ENCODE measurements at regions not wholly inside any gene's neighbourhood (a gene's known extent, or its start where the extent isn't known, plus 50 kb on each side); places are given as distances from the start of the nearest gene placed in this dataset.
"Not testable (repeated sequence)": the region's sequence is repeated elsewhere in the genome, so short reads cannot be mapped to it uniquely, and the experiment has no call there.

DNA sequence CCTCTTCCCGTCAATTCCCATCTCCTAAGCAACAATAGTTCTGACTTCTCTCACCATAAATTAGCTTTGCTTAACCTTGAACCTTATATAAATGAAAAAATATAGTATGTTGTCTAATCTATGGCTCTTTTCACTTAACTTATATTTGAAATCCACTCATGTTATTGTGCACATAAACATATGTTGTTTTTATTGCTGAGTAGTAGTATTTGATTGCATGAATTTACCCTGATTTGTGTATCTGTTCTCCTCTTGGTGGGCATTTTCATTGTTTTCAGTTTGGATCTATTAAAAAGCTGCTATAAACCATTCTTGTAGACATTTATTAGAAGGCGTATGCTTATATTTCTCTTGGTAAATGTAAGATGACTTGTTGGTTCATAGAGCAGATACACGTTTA is 874.3 kb upstream of the ZEB2 start:
- intact Hi-C loops (cut with micrococcal nuclease): no loop called here
- no peak for DNase-seq (ENCODE audit: low spot score)
- Mint-ChIP-seq H3K27ac (no peak overlapping the region), H3K4me1 (ENCODE audit: low read depth) (no peaks in the 10 kb centered on the region), H3K9me3 (no peaks in the 10 kb centered on the region), H3K4me3 (ENCODE audit: low read depth) (no peak overlapping the region), H3K27me3 (ENCODE audit: low read depth) (peaks cover 14% of the 10 kb centered on the region), H3K36me3 (ENCODE audit: low read depth) (no peaks in the 10 kb centered on the region)

DNA sequence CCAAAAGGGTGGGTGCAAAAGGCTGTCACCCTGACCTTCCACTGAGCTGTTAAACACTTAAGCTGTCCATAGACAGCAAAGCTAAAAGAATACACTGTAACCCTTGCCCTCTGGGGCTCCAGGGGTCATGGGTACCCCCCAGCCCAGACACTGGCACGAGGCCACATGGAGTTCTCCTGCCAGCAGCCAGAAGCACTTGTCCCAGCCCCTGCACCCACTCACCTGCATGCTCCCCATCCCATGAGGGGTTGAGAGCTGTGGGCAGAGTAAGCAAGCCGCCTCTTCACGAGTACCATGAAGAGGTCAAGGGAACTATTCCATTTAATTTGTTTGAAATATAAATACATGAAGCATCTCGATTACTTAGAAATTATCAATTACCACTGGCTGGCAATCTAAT is 867.1 kb upstream of the ZEB2 start:
- Mint-ChIP-seq H3K36me3 (ENCODE audit: low read depth) (no peaks in the 10 kb centered on the region), H3K4me1 (ENCODE audit: low read depth) (no peaks in the 10 kb centered on the region), H3K27ac (no peak overlapping the region), H3K27me3 (ENCODE audit: low read depth) (peaks cover 7% of the 10 kb centered on the region), H3K9me3 (no peaks in the 10 kb centered on the region), H3K4me3 (ENCODE audit: low read depth) (no peak overlapping the region)
- DNase-seq (ENCODE audit: low spot score): no peak
- intact Hi-C loops (cut with micrococcal nuclease): no loop called here

DNA sequence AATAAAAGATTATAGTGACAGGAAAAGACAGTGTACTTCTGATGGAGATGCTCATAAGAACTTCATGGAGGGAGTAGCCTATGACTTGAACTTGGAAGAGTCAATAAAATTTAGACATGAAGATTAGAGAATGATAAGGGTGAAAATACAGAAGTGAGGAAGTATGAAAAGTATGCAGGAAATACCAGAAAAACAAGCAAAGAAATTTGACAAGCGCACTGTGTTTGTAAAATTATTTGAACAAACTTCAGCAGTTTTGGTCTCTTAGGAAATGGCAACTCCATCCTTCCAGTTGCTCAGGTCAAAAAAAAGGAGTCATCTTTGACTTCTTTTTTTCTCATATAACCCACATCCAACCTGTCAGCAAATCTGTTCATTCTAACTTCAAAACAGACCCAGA is 864.0 kb upstream of the ZEB2 start:
- Mint-ChIP-seq H3K27ac (no peak overlapping the region), H3K9me3 (no peaks in the 10 kb centered on the region), H3K4me3 (ENCODE audit: low read depth) (no peak overlapping the region), H3K27me3 (ENCODE audit: low read depth) (peaks cover 6% of the 10 kb centered on the region), H3K4me1 (ENCODE audit: low read depth) (no peaks in the 10 kb centered on the region), H3K36me3 (ENCODE audit: low read depth) (no peaks in the 10 kb centered on the region)
- intact Hi-C loops (cut with micrococcal nuclease): no loop called here
- DNase-seq (ENCODE audit: low spot score): no peak

DNA sequence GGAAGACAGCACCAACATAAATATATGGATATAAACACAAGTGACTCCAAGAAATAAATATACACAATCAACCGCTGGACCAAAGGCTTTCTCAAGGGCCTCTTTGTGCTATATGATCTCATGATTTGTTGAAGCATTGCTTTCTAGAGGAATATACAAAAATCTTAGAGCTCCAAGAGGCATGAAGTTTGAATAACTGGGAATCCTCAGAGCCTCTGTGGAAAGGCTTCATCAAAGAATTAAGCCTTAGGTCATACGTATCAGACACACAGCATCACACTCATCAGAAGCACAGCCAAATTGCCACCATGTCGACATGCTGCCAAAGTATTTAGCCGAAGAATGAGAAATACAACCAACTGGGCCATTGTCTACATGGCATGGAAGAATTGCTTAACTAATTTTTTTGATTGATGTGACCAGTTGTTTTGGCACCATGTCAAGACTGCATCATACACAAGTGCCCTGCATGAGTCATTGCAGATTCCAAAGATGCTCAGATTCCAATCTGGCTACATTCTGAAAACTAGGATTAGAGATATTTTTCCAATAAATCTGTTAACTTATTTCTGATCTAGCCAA is 860.6 kb upstream of the ZEB2 start:
- no peaks in the 10 kb centered on the region for H3K36me3 Mint-ChIP-seq (ENCODE audit: low read depth)
- intact Hi-C loops (cut with micrococcal nuclease): no loop called here
- no peaks in the 10 kb centered on the region for H3K4me1 Mint-ChIP-seq (ENCODE audit: low read depth)
- no peak for DNase-seq (ENCODE audit: low spot score)
- H3K4me3 Mint-ChIP-seq (ENCODE audit: low read depth): no peak overlapping the region
- peaks cover 6% of the 10 kb centered on the region for H3K27me3 Mint-ChIP-seq (ENCODE audit: low read depth)
- H3K9me3 Mint-ChIP-seq: no peaks in the 10 kb centered on the region
- no peak overlapping the region for H3K27ac Mint-ChIP-seq

DNA sequence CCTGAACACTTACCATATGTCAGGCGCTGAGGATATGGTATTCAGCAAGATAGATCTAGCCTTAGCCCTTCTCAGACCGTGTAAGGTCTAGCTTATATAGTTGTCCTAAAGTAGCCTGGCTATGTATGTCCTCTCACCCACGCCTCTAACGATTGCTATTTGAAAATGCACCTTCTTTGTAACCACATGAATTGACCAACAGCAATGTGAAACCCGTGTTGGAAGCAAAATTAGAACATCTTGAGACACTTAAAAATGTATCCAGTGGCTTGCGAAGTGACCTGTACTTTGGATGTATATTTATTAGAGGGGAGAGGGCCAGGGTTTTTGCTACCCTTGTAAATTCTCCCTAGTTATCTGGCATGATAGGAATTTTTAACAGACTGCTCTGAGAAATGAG is 860.0 kb upstream of the ZEB2 start:
- no peak overlapping the region for H3K4me3 Mint-ChIP-seq (ENCODE audit: low read depth)
- no peaks in the 10 kb centered on the region for H3K9me3 Mint-ChIP-seq
- intact Hi-C loops (cut with micrococcal nuclease): no loop called here
- no peak for DNase-seq (ENCODE audit: low spot score)
- H3K36me3 Mint-ChIP-seq (ENCODE audit: low read depth): no peaks in the 10 kb centered on the region
- no peak overlapping the region for H3K27ac Mint-ChIP-seq
- peaks cover 8% of the 10 kb centered on the region for H3K27me3 Mint-ChIP-seq (ENCODE audit: low read depth)
- H3K4me1 Mint-ChIP-seq (ENCODE audit: low read depth): no peaks in the 10 kb centered on the region

DNA sequence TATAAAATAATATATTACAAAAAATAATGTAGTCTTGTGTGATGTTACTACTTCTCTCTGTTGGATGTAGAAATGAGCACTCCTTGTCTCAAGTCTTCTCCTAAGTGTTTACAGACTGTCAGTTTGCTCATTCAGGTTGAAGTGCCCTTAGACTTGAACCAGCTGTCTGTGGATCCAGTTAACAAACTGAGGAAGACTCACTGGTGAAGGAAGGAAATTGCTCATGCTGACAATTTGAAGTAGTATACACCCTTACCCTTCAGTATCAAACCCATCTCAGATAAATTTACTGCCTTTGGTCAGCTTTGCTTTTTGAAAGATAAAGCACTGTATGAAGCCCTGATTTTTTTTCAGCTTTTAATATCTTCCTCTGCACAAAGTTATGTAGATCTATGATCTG is 854.2 kb upstream of the ZEB2 start:
- no peak overlapping the region for H3K27ac Mint-ChIP-seq
- H3K4me3 Mint-ChIP-seq (ENCODE audit: low read depth): no peak overlapping the region
- intact Hi-C loops (cut with micrococcal nuclease): no loop called here
- no peaks in the 10 kb centered on the region for H3K4me1 Mint-ChIP-seq (ENCODE audit: low read depth)
- H3K27me3 Mint-ChIP-seq (ENCODE audit: low read depth): peaks cover 5% of the 10 kb centered on the region
- no peaks in the 10 kb centered on the region for H3K36me3 Mint-ChIP-seq (ENCODE audit: low read depth)
- H3K9me3 Mint-ChIP-seq: no peaks in the 10 kb centered on the region
- DNase-seq (ENCODE audit: low spot score): no peak

DNA sequence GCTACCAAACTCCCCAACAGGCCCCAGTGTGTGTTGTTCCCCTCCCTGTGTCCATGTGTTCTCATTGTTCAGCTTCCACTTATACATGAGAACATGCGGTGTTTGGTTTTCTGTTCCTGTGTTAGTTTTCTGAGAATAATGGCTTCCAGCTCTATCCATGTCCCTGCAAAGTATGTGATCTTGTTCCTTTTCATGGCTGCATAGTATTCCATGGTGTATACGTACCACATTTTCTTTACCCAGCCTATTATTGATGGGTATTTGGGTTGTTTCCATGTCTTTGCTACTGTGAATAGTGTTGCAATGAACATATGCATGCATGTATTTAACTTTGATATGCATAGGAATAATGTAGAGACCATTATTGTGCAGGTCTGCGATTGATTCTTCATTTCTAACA is 847.4 kb upstream of the ZEB2 start:
- H3K27ac Mint-ChIP-seq; DNase-seq (ENCODE audit: low spot score); H3K4me3 Mint-ChIP-seq (ENCODE audit: low read depth); H3K4me1 Mint-ChIP-seq (ENCODE audit: low read depth); H3K9me3 Mint-ChIP-seq; intact Hi-C loops (cut with micrococcal nuclease); H3K27me3 Mint-ChIP-seq (ENCODE audit: low read depth); H3K36me3 Mint-ChIP-seq (ENCODE audit: low read depth): not testable (repeated sequence)

DNA sequence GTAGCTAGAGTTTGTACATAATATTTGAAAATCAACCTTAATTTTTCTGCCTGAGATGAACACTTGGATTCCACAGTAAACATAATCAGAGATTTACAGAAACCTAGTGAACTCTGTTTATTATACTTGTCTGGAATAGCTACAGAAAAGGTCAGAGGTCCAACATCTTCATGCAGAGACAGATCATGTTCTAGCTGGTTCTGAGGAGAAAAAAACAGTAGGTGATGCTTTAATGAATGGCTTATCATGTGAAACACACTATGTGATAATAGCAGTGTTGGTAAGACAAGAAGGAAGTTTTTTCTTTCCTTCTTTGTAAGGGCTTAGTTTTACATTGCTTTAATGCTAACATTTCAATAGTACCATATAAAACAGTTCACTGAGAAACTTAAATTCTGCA is 846.4 kb upstream of the ZEB2 start:
- no peaks in the 10 kb centered on the region for H3K9me3 Mint-ChIP-seq
- H3K27ac Mint-ChIP-seq: no peak overlapping the region
- H3K36me3 Mint-ChIP-seq (ENCODE audit: low read depth): no peaks in the 10 kb centered on the region
- no peak overlapping the region for H3K4me3 Mint-ChIP-seq (ENCODE audit: low read depth)
- H3K27me3 Mint-ChIP-seq (ENCODE audit: low read depth): no peaks in the 10 kb centered on the region
- no peaks in the 10 kb centered on the region for H3K4me1 Mint-ChIP-seq (ENCODE audit: low read depth)
- DNase-seq (ENCODE audit: low spot score): no peak
- intact Hi-C loops (cut with micrococcal nuclease): no loop called here

DNA sequence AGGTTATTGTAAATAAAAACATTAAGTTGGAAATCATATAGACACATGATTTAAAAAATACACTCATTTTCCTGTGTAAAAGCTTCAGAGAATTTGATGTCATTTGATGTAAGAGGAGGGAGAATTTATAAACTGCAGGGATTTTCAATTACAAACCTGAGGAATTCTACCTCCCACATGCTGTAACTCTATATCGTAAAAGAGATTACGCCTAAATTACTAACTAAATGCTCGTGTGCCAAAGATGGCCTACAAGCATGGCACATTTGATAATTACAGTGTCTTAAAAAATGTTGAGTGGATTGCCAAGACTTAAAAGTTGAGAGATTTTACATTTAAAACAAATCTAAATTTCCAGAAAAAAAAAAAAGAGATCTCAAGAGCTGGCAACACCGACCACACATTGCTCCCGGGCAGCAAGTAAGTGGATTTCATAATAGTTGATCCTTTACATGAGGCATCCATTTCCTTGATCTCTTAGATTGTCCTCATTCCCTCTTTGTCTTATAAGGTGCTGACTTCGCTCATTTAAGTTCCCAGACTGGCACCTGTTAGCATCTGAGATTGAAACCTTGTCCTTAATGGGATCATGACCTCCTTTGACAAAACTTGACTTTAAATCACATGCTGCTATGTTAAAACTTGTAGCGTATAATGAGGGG is 840.3 kb upstream of the ZEB2 start:
- no peak overlapping the region for H3K4me3 Mint-ChIP-seq (ENCODE audit: low read depth)
- intact Hi-C loops (cut with micrococcal nuclease): no loop called here

DNA sequence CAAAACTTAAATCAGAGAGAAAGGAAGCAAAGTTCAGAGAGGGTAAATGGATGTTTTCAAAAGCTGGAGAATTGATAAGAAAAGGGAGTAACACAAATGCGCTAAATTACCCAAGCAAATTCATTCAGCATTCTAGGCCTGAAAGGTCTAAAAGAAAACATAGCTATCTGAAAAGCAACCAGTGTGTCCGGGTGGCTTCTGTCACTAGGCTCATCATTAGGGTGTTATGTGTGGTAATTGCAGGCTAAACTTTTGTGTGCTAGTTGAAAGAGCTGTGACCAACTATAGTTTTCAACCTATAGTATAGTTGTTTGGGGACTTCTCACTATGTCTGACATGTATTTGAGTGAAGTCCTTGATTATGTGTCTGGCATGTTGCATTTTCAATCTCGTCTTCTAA is 839.6 kb upstream of the ZEB2 start:
- DNase-seq (ENCODE audit: low spot score): no peak
- H3K4me1 Mint-ChIP-seq (ENCODE audit: low read depth): no peaks in the 10 kb centered on the region
- no peak overlapping the region for H3K27ac Mint-ChIP-seq
- no peaks in the 10 kb centered on the region for H3K9me3 Mint-ChIP-seq
- H3K36me3 Mint-ChIP-seq (ENCODE audit: low read depth): no peaks in the 10 kb centered on the region
- peaks cover 2% of the 10 kb centered on the region for H3K27me3 Mint-ChIP-seq (ENCODE audit: low read depth)
- no peak overlapping the region for H3K4me3 Mint-ChIP-seq (ENCODE audit: low read depth)
- intact Hi-C loops (cut with micrococcal nuclease): no loop called here

More for the DNA sequence above, 840.3 kb upstream of the ZEB2 start:
- no peak overlapping the region for H3K27ac Mint-ChIP-seq
- peaks cover 2% of the 10 kb centered on the region for H3K27me3 Mint-ChIP-seq (ENCODE audit: low read depth)
- H3K9me3 Mint-ChIP-seq: no peaks in the 10 kb centered on the region
- H3K4me1 Mint-ChIP-seq (ENCODE audit: low read depth): no peaks in the 10 kb centered on the region
- no peak for DNase-seq (ENCODE audit: low spot score)
- no peaks in the 10 kb centered on the region for H3K36me3 Mint-ChIP-seq (ENCODE audit: low read depth)

DNA sequence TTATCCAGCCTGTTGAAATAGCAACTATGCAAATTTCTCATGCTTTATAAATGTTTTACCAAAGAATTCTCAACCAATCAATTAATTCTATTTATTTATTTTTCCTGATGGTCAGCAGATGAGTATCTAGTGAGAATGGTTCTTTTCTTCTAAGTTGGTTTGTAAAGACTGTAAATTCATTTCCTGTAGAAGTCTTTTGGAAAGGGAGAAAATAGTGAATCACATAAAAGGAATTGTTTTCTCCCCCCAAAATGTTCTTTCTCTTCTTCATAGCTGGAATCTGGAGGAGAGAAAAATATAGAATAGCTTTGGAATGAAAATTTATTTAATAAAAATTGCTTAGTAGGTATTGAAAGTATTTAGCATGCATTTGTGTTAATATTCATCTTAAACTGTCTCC is 836.1 kb upstream of the ZEB2 start:
- H3K9me3 Mint-ChIP-seq: no peaks in the 10 kb centered on the region
- no peaks in the 10 kb centered on the region for H3K4me1 Mint-ChIP-seq (ENCODE audit: low read depth)
- DNase-seq (ENCODE audit: low spot score): no peak
- intact Hi-C loops (cut with micrococcal nuclease): no loop called here
- H3K36me3 Mint-ChIP-seq (ENCODE audit: low read depth): no peaks in the 10 kb centered on the region
- H3K27ac Mint-ChIP-seq: no peak overlapping the region
- peaks cover 2% of the 10 kb centered on the region for H3K27me3 Mint-ChIP-seq (ENCODE audit: low read depth)
- H3K4me3 Mint-ChIP-seq (ENCODE audit: low read depth): no peak overlapping the region

DNA sequence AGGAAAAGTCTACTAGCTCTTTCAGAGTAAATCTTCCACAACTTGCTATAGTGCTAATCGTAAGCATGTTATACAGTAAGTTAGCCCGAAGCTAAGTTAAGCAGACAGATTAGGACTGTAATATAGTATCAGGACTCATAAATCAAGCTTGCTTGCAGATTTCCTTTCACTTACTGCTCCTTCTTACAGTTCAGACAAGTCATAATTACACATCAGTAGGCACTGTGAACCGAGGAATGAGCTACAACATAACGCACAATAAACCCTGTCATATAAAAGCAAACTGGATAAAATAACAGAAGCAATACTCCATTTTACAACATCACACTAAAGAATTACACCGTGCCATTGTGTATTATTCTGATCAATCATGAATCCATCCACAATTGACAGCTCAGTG is 832.6 kb upstream of the ZEB2 start:
- DNase-seq (ENCODE audit: low spot score): no peak
- H3K27ac Mint-ChIP-seq: no peak overlapping the region
- intact Hi-C loops (cut with micrococcal nuclease): no loop called here
- no peaks in the 10 kb centered on the region for H3K4me1 Mint-ChIP-seq (ENCODE audit: low read depth)
- H3K27me3 Mint-ChIP-seq (ENCODE audit: low read depth): no peaks in the 10 kb centered on the region
- H3K9me3 Mint-ChIP-seq: no peaks in the 10 kb centered on the region
- H3K4me3 Mint-ChIP-seq (ENCODE audit: low read depth): no peak overlapping the region
- H3K36me3 Mint-ChIP-seq (ENCODE audit: low read depth): no peaks in the 10 kb centered on the region

DNA sequence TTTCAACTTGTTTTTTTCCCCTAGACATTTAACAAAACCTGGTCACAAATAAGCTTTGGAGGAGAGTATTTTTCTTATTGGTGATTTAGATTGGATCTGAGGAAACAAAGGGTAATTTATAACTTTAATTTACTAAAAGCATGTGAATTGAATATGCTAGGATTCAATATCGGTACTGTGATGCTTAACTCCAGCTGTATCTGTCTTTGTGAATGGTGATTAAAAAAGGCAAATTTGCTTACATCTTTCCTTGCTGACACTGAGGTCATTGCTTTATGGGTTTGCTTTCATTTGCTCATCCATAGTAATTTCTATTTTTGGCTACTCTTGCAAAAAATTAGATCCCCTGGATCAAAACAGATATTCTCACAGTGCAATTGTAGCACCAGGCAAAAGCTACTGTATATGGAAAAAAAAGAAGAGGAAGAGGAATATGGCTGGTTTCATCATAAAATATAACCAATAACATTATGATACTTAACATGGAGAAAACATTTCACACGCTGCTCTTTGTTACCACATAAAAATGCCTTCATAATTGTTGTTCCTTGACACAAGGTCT is 832.0 kb upstream of the ZEB2 start:
- intact Hi-C loops (cut with micrococcal nuclease): no loop called here
- Mint-ChIP-seq H3K36me3 (ENCODE audit: low read depth) (no peaks in the 10 kb centered on the region), H3K27ac (no peak overlapping the region), H3K9me3 (no peaks in the 10 kb centered on the region), H3K4me3 (ENCODE audit: low read depth) (no peak overlapping the region), H3K4me1 (ENCODE audit: low read depth) (no peaks in the 10 kb centered on the region), H3K27me3 (ENCODE audit: low read depth) (no peaks in the 10 kb centered on the region)
- no peak for DNase-seq (ENCODE audit: low spot score)
